Neural progenitor cell (in vitro differentiated cells): ENCODE measurements at regions not wholly inside any gene's neighbourhood (a gene's known extent, or its start where the extent isn't known, plus 50 kb on each side); places are given as distances from the start of the nearest gene placed in this dataset.
"Not testable (repeated sequence)": the region's sequence is repeated elsewhere in the genome, so short reads cannot be mapped to it uniquely, and the experiment has no call there.

Experiments used
- DNase-seq: peaks from one replicate; pipeline ENCODE4 v3.0.0-alpha.2; 2016; ENCODE audit warnings: low spot score
- H2AFZ ChIP-seq: fragments of 200-600 bp; sonication (generic); replicated peaks from 2 replicates; pipeline ENCODE4 v1.6.1; 2016; ENCODE audit warnings: antibody characterized with exemption
- H3F3A ChIP-seq: fragments of 200-600 bp; sonication (generic); 2 replicates; pipeline ENCODE4 v1.6.1; 2016; ENCODE audit warnings: antibody characterized with exemption, low read depth
- H3K27ac ChIP-seq: fragments of 200-600 bp; sonication (generic); 2 replicates; pipeline ENCODE4 v1.5.1; 2016; ENCODE audit warnings: mild to moderate bottlenecking
- H3K27me3 ChIP-seq: fragments of 200-600 bp; sonication (generic); 2 replicates; pipeline ENCODE4 v1.6.1; 2016; ENCODE audit warnings: mild to moderate bottlenecking, moderate library complexity
- H3K36me3 ChIP-seq: fragments of 200-600 bp; sonication (generic); 2 replicates; pipeline ENCODE4 v1.5.1; 2016
- H3K4me1 ChIP-seq: fragments of 200-600 bp; sonication (generic); 2 replicates; pipeline ENCODE4 v1.6.1; 2016; ENCODE audit warnings: mixed run types
- H3K4me2 ChIP-seq: fragments of 200-600 bp; sonication (generic); 2 replicates; pipeline ENCODE4 v1.6.1; 2016
- H3K4me3 ChIP-seq: fragments of 200-600 bp; sonication (generic); 2 replicates; pipeline ENCODE4 v1.5.1; 2016
- H3K79me2 ChIP-seq: fragments of 200-600 bp; sonication (generic); 2 replicates; pipeline ENCODE4 v1.6.1; 2016; ENCODE audit warnings: low read depth
- H3K9ac ChIP-seq: fragments of 200-600 bp; sonication (generic); 2 replicates; pipeline ENCODE4 v1.6.1; 2016
- H3K9me3 ChIP-seq: fragments of 200-600 bp; sonication (generic); 2 replicates; pipeline ENCODE4 v1.5.1; 2016; ENCODE audit warnings: low read depth
- H4K20me1 ChIP-seq: fragments of 200-600 bp; sonication (generic); 2 replicates; pipeline ENCODE4 v1.6.1; 2016; ENCODE audit warnings: low read depth
- H3K27ac Mint-ChIP-seq: 3 replicates; pipeline ENCODE4 v1.8.0; 2021; ENCODE audit warnings: mixed read lengths
- H3K27me3 Mint-ChIP-seq: 2 replicates; pipeline ENCODE4 v1.8.0; 2022; ENCODE audit warnings: low read depth, mild to moderate bottlenecking, inconsistent platforms, moderate library complexity, mixed read lengths; ENCODE audit not compliant: insufficient read depth
- H3K36me3 Mint-ChIP-seq: 3 replicates; pipeline ENCODE4 v1.8.0; 2021; ENCODE audit warnings: mixed read lengths
- H3K4me1 Mint-ChIP-seq: 3 replicates; pipeline ENCODE4 v1.8.0; 2021; ENCODE audit warnings: mixed read lengths
- H3K4me3 Mint-ChIP-seq: 3 replicates; pipeline ENCODE4 v1.8.0; 2021; ENCODE audit warnings: mild to moderate bottlenecking, moderate library complexity, mixed read lengths
- H3K9me3 Mint-ChIP-seq: 3 replicates; pipeline ENCODE4 v1.8.0; 2020; ENCODE audit warnings: mixed read lengths
- CTCF ChIP-seq: fragments of 200-600 bp; sonication (generic); IDR thresholded peaks from 2 replicates; pipeline ENCODE4 v1.5.1; 2017; ENCODE audit warnings: antibody characterized with exemption, mild to moderate bottlenecking
- EZH2 ChIP-seq: fragments of 200-600 bp; sonication (generic); IDR thresholded peaks from 2 replicates; pipeline ENCODE4 v1.6.1; 2017; ENCODE audit warnings: antibody characterized with exemption, mild to moderate bottlenecking, moderate library complexity
- EZH2phosphoT487 ChIP-seq: fragments of 200-600 bp; sonication (generic); IDR thresholded peaks from 2 replicates; pipeline ENCODE4 v1.6.1; 2017; ENCODE audit warnings: antibody characterized with exemption

- not testable (repeated sequence) for H3K9me3 ChIP-seq, H3K4me2 ChIP-seq, DNase-seq, H3K36me3 ChIP-seq, H3K4me3 Mint-ChIP-seq, H3K27me3 Mint-ChIP-seq, H3K4me3 ChIP-seq, H3K9ac ChIP-seq, H3K4me1 ChIP-seq, H2AFZ ChIP-seq, H3K4me1 Mint-ChIP-seq, H3K27me3 ChIP-seq, H3K9me3 Mint-ChIP-seq, H3K27ac ChIP-seq, H3F3A ChIP-seq, H3K27ac Mint-ChIP-seq, H4K20me1 ChIP-seq, H3K36me3 Mint-ChIP-seq, H3K79me2 ChIP-seq
- peak; percentile 10 for TF ChIP-seq CTCF
Measured at GRCh38 chr7:142467056-142467655, 209.3 kb upstream of the PRSS58 start.

- no peak for TF ChIP-seq CTCF
- Mint-ChIP-seq H3K36me3 (no peaks in the 10 kb centered on the region), H3K27me3 (peaks cover 2% of the 10 kb centered on the region), H3K27ac (no peak overlapping the region), H3K4me1 (peaks cover 8% of the 10 kb centered on the region), H3K4me3 (no peak overlapping the region), H3K9me3 (no peaks in the 10 kb centered on the region)
- H3K27ac ChIP-seq = no peak overlapping the region
- no peak overlapping the region for H3K4me3 ChIP-seq
- no peak overlapping the region for H3K9ac ChIP-seq
- H3F3A ChIP-seq = no peaks in the 10 kb centered on the region
- H3K79me2 ChIP-seq = no peaks in the 10 kb centered on the region
- H4K20me1 ChIP-seq = no peaks in the 10 kb centered on the region
- H3K9me3 ChIP-seq = no peaks in the 10 kb centered on the region
- H3K36me3 ChIP-seq = no peaks in the 10 kb centered on the region
- DNase-seq = no peak
- no peak overlapping the region for H3K4me2 ChIP-seq
- no peak overlapping the region for H2AFZ ChIP-seq
- no peaks in the 10 kb centered on the region for H3K27me3 ChIP-seq
- H3K4me1 ChIP-seq = no peaks in the 10 kb centered on the region
Measured at GRCh38 chr7:142463401-142463850, 205.6 kb upstream of the PRSS58 start.

- Mint-ChIP-seq H3K4me1 (peaks cover 8% of the 10 kb centered on the region), H3K27ac (no peak overlapping the region), H3K9me3 (no peaks in the 10 kb centered on the region), H3K27me3 (peaks cover 5% of the 10 kb centered on the region), H3K36me3 (no peaks in the 10 kb centered on the region), H3K4me3 (no peak overlapping the region)
- no peak overlapping the region for H3K4me3 ChIP-seq
- H3K27ac ChIP-seq = no peak overlapping the region
- no peaks in the 10 kb centered on the region for H3K79me2 ChIP-seq
- no peaks in the 10 kb centered on the region for H4K20me1 ChIP-seq
- no peak for TF ChIP-seq CTCF
- TF ChIP-seq EZH2 = no peak
- TF ChIP-seq EZH2phosphoT487 = no peak
- H3K4me1 ChIP-seq = no peaks in the 10 kb centered on the region
- no peaks in the 10 kb centered on the region for H3K27me3 ChIP-seq
- no peak overlapping the region for H3K9ac ChIP-seq
- no peak overlapping the region for H2AFZ ChIP-seq
- DNase-seq = no peak
- H3K36me3 ChIP-seq = no peaks in the 10 kb centered on the region
- H3F3A ChIP-seq = no peaks in the 10 kb centered on the region
- no peaks in the 10 kb centered on the region for H3K9me3 ChIP-seq
- H3K4me2 ChIP-seq = no peak overlapping the region
Measured at GRCh38 chr7:142461437-142461836, 203.6 kb upstream of the PRSS58 start.
